ENCODE measurements at regions not wholly inside any gene's neighbourhood (a gene's known extent, or its start where the extent isn't known, plus 50 kb on each side); places are given as distances from the start of the nearest gene placed in this dataset.

GRCh38 chr14:25522116-25522515, 472.2 kb upstream of the STXBP6 start:
- H3K4me1 ChIP-seq, result no peaks in the 10 kb centered on the region
- no peaks in the 10 kb centered on the region for H3K27me3 ChIP-seq
- no peak overlapping the region for H3K4me3 ChIP-seq
- no peak for TF ChIP-seq POLR2A (IDR thresholded peaks at IDR 0.05)
- H3K27ac ChIP-seq, result no peak overlapping the region
- no peaks in the 10 kb centered on the region for H3K9me3 ChIP-seq
- H3K36me3 ChIP-seq, result no peaks in the 10 kb centered on the region
- WGBS, 2 donors (ENCODE audit: low coverage in 1 of 2), result 88 to 94% methylated on average over 4 to 6 of the region's 6 CpGs
- no peak for ATAC-seq

- no peak for TF ChIP-seq POLR2A (IDR thresholded peaks at IDR 0.05)
- Histone ChIP-seq H3K27ac (no peak overlapping the region), H3K4me1 (no peaks in the 10 kb centered on the region), H3K27me3 (no peaks in the 10 kb centered on the region), H3K36me3 (no peaks in the 10 kb centered on the region), H3K9me3 (no peaks in the 10 kb centered on the region), H3K4me3 (no peak overlapping the region)
- no peak for ATAC-seq
- WGBS, 2 donors (ENCODE audit: low coverage in 1 of 2), result 53 to 90% methylated on average over 2 of the region's 2 CpGs
These were observed 471.7 kb upstream of the STXBP6 start for GRCh38 chr14:25521616-25522015.

- no peak for ATAC-seq
- Histone ChIP-seq H3K36me3 (no peaks in the 10 kb centered on the region), H3K9me3 (no peaks in the 10 kb centered on the region), H3K27me3 (no peaks in the 10 kb centered on the region), H3K4me1 (no peaks in the 10 kb centered on the region), H3K27ac (no peak overlapping the region), H3K4me3 (no peak overlapping the region)
- WGBS, 2 donors (ENCODE audit: low coverage in 1 of 2), result 89 to 91% methylated on average over 13 of the region's 13 CpGs
- TF ChIP-seq CTCF (IDR thresholded peaks at IDR 0.05), result no peak
- TF ChIP-seq POLR2A (IDR thresholded peaks at IDR 0.05), result no peak
- no peak for TF ChIP-seq EP300 (IDR thresholded peaks at IDR 0.05)
- TF ChIP-seq POLR2AphosphoS5 (IDR thresholded peaks at IDR 0.05), result no peak
These were observed 470.9 kb upstream of the STXBP6 start for GRCh38 chr14:25520821-25521220.

GRCh38 chr14:25518364-25518763, 468.4 kb upstream of the STXBP6 start:
- no peak overlapping the region for H3K4me3 ChIP-seq
- H3K4me1 ChIP-seq, result no peaks in the 10 kb centered on the region
- TF ChIP-seq POLR2A (IDR thresholded peaks at IDR 0.05) (no peak), POLR2AphosphoS5 (IDR thresholded peaks at IDR 0.05) (no peak), CTCF (IDR thresholded peaks at IDR 0.05) (no peak), EP300 (IDR thresholded peaks at IDR 0.05) (no peak)
- no peaks in the 10 kb centered on the region for H3K27me3 ChIP-seq
- H3K36me3 ChIP-seq, result no peaks in the 10 kb centered on the region
- ATAC-seq, result no peak
- H3K27ac ChIP-seq, result no peak overlapping the region
- H3K9me3 ChIP-seq, result no peaks in the 10 kb centered on the region

- H3K27me3 ChIP-seq, result no peaks in the 10 kb centered on the region
- no peak for ATAC-seq
- H3K4me1 ChIP-seq, result no peaks in the 10 kb centered on the region
- H3K36me3 ChIP-seq, result no peaks in the 10 kb centered on the region
- no peak for TF ChIP-seq EP300 (IDR thresholded peaks at IDR 0.05)
- TF ChIP-seq CTCF (IDR thresholded peaks at IDR 0.05), result no peak
- H3K4me3 ChIP-seq, result no peak overlapping the region
- no peaks in the 10 kb centered on the region for H3K9me3 ChIP-seq
- H3K27ac ChIP-seq, result no peak overlapping the region
These were observed 466.9 kb upstream of the STXBP6 start for GRCh38 chr14:25516838-25517237.

- Histone ChIP-seq H3K4me3 (no peak overlapping the region), H3K4me1 (no peaks in the 10 kb centered on the region), H3K27ac (no peak overlapping the region), H3K9me3 (no peaks in the 10 kb centered on the region), H3K36me3 (no peaks in the 10 kb centered on the region), H3K27me3 (no peaks in the 10 kb centered on the region)
- no peak for ATAC-seq
- TF ChIP-seq POLR2AphosphoS5 (IDR thresholded peaks at IDR 0.05) (no peak), EP300 (IDR thresholded peaks at IDR 0.05) (no peak), POLR2A (IDR thresholded peaks at IDR 0.05) (no peak), CTCF (IDR thresholded peaks at IDR 0.05) (no peak)
- WGBS, 2 donors (ENCODE audit: low coverage in 1 of 2), result 88 to 91% methylated on average over 2 of the region's 2 CpGs
These were observed 458.9 kb upstream of the STXBP6 start for GRCh38 chr14:25508845-25509244.
